ENCODE measurements at regions not wholly inside any gene's neighbourhood (a gene's known extent, or its start where the extent isn't known, plus 50 kb on each side); places are given as distances from the start of the nearest gene placed in this dataset.

DNA sequence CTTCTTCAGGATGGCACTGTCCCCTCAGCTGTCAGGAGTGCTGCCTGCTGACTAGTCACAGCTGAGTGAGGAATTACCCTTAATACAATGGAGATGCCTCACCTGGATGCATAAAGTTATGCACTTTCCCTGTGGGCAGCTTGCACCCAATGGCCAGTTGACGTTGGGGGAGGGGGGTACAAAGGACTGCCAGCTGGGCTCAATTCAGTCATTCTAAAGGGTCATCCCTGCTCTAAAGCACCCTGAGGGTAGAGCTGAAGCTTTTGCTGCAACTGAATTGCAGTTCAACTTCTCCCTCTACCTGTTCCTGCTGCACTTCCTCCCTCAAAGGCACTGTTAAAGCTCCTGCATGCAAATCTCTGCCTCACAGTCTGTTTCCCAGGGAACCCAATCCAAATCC lies 147.8 kb upstream of the SESN3 start:
- H3K9me3 ChIP-seq (ENCODE audit: control insufficient read depth, low read depth, low read length): no peaks in the 10 kb centered on the region
- H2AFZ ChIP-seq (ENCODE audit: low read length): no peak overlapping the region
- H3K4me1 ChIP-seq (ENCODE audit: insufficient read depth, low read length): peaks cover 5% of the 10 kb centered on the region; the same call in 1 of the 2 replicates
- Mint-ChIP-seq H3K27ac (peak overlapping the region in 1 of 3 experiments; percentile 86; a peak in 3 of 7 replicates), H3K36me3 (ENCODE audit: insufficient read depth in 1 of 3, low read depth in 3 of 3) (no peaks in the 10 kb centered on the region; a peak in 1 of 7 replicates), H3K4me3 (no peak overlapping the region), H3K9me3 (0 out of 5 replicates have a peak, but pooled peaks cover 0 to 3% of the 10 kb centered on the region in 2 experiments), H3K27me3 (ENCODE audit: low read depth) (no peaks in the 10 kb centered on the region), H3K4me1 (peaks cover 36 to 44% of the 10 kb centered on the region in 2 experiments)
- no peak overlapping the region for H3T11ph ChIP-seq (ENCODE audit: low read length)
- no peak overlapping the region for H2BK15ac ChIP-seq (ENCODE audit: low read depth, low read length)
- no peak overlapping the region for H2BK120ac ChIP-seq (ENCODE audit: low read depth, low read length, poor library complexity, severe bottlenecking)
- H3K14ac ChIP-seq (ENCODE audit: insufficient read depth, low read length): no peak overlapping the region
- no peak overlapping the region for H3K18ac ChIP-seq (ENCODE audit: insufficient read length, low read depth, low read length)
- no CpG with 5 or more reads among the region's 1 CpG for WGBS (ENCODE audit: extremely low coverage, insufficient read length, low lambda C conversion rate)
- no peaks in the 10 kb centered on the region for H3K27me3 ChIP-seq (ENCODE audit: insufficient read depth, low read length)
- DNase-seq: peak; percentile 45
- H4K5ac ChIP-seq (ENCODE audit: insufficient read length, low read depth, low read length): no peak overlapping the region
- TF ChIP-seq, protein P1, sequence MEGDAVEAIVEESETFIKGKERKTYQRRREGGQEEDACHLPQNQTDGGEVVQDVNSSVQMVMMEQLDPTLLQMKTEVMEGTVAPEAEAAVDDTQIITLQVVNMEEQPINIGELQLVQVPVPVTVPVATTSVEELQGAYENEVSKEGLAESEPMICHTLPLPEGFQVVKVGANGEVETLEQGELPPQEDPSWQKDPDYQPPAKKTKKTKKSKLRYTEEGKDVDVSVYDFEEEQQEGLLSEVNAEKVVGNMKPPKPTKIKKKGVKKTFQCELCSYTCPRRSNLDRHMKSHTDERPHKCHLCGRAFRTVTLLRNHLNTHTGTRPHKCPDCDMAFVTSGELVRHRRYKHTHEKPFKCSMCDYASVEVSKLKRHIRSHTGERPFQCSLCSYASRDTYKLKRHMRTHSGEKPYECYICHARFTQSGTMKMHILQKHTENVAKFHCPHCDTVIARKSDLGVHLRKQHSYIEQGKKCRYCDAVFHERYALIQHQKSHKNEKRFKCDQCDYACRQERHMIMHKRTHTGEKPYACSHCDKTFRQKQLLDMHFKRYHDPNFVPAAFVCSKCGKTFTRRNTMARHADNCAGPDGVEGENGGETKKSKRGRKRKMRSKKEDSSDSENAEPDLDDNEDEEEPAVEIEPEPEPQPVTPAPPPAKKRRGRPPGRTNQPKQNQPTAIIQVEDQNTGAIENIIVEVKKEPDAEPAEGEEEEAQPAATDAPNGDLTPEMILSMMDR (conservative IDR thresholded peaks at IDR 0.05): no peak
- no peak overlapping the region for H2AK5ac ChIP-seq (ENCODE audit: insufficient read length, low read length)
- H2BK20ac ChIP-seq (ENCODE audit: low read depth, low read length, poor library complexity, severe bottlenecking): no peak overlapping the region
- H3K27ac ChIP-seq (ENCODE audit: insufficient read length, low read depth, low read length): no peak overlapping the region
- no peak overlapping the region for H3K56ac ChIP-seq (ENCODE audit: insufficient read length, low read depth, low read length)
- no peak overlapping the region for H4K8ac ChIP-seq (replicated peaks; ENCODE audit: insufficient read length, low read depth, low read length)
- no peak overlapping the region for H3K9ac ChIP-seq (ENCODE audit: extremely low read depth, insufficient read length, low read length)
- no peaks in the 10 kb centered on the region for H3K79me2 ChIP-seq (ENCODE audit: insufficient read depth, low read length)
- no peak overlapping the region for H3K4me2 ChIP-seq (ENCODE audit: insufficient read depth, insufficient read length, low read length)
- H3K4ac ChIP-seq (ENCODE audit: low read depth, low read length): no peak overlapping the region
- H4K91ac ChIP-seq (ENCODE audit: insufficient read length, low read depth, low read length): no peak overlapping the region
- H3K79me1 ChIP-seq (ENCODE audit: insufficient read depth, low read depth, low read length, poor library complexity, severe bottlenecking): no peaks in the 10 kb centered on the region
- no peak overlapping the region for H2BK12ac ChIP-seq (ENCODE audit: insufficient read length, low read depth, low read length)
- no peaks in the 10 kb centered on the region for H3K23me2 ChIP-seq (ENCODE audit: insufficient read length, low read depth, low read length, poor library complexity, severe bottlenecking)
- H4K20me1 ChIP-seq (ENCODE audit: control insufficient read depth, insufficient read depth, insufficient read length): no peaks in the 10 kb centered on the region
- H2BK5ac ChIP-seq (ENCODE audit: insufficient read length, low read length): no peak overlapping the region
- no peak overlapping the region for H3K23ac ChIP-seq (ENCODE audit: insufficient read length, low read depth, low read length)
